ENCODE measurements at regions not wholly inside any gene's neighbourhood (a gene's known extent, or its start where the extent isn't known, plus 50 kb on each side); places are given as distances from the start of the nearest gene placed in this dataset.

GRCh38 chr2:136531731-136532130 is 233.6 kb upstream of the THSD7B start:
- Histone ChIP-seq H3K9me1 (ENCODE audit: control insufficient read depth, insufficient read depth, low read length) (peaks cover 2% of the 10 kb centered on the region), H3K4me1 (replicated peaks in 1 of 2; ENCODE audit: control insufficient read depth in 2 of 2, insufficient read depth in 2 of 2, low read length in 2 of 2) (no peaks in the 10 kb centered on the region), H2AFZ (ENCODE audit: low read depth, low read length) (no peak overlapping the region), H3K9ac (ENCODE audit: insufficient read depth in 1 of 2, low read depth in 2 of 2, low read length in 2 of 2) (no peak overlapping the region; a peak in 1 of 4 replicates), H3K9me3 (replicated peaks; ENCODE audit: control insufficient read depth, insufficient read depth, low read depth, low read length) (no peaks in the 10 kb centered on the region), H3K4me2 (ENCODE audit: insufficient read depth, low read length) (no peak overlapping the region), H3K27ac (ENCODE audit: extremely low read depth, low read depth, low read length) (no peak overlapping the region), H3K4me3 (no peak overlapping the region), H3K36me3 (ENCODE audit: control insufficient read depth, insufficient read depth, low read length) (no peaks in the 10 kb centered on the region), H3K79me2 (ENCODE audit: control insufficient read depth, insufficient read depth, low read length) (no peaks in the 10 kb centered on the region), H3K27me3 (ENCODE audit: control insufficient read depth in 2 of 2, insufficient read depth in 2 of 2, low read length in 2 of 2) (no peaks in the 10 kb centered on the region), H4K20me1 (replicated peaks; ENCODE audit: control insufficient read depth, insufficient read depth, low read length) (no peaks in the 10 kb centered on the region)
- ATAC-seq = no peak
- in situ Hi-C loops (cut with MboI) (no loop called here), intact Hi-C loops (cut with micrococcal nuclease) (no loop called here)
- WGBS (ENCODE audit: insufficient coverage, low coverage, missing lambda C conversion rate) = 0% methylated on average over 2 of the region's 2 CpGs
- no peak for FAIRE-seq
- BruUV-seq (replicated peaks) = no TSS peak
- TF ChIP-seq RFX7 (CRISPR knock-in tag; IDR thresholded peaks at IDR 0.05) (no peak), POU5F1 (IDR thresholded peaks at IDR 0.05; ENCODE audit: borderline replicate concordance, low read depth, low read length, partially characterized antibody) (no peak), IFI16 (CRISPR knock-in tag; IDR thresholded peaks at IDR 0.05) (no peak), ZNF140 (CRISPR knock-in tag; IDR thresholded peaks at IDR 0.05) (no peak)
- no peak for DNase-seq (ENCODE audit: extremely low read depth in 1 of 4, low spot score in 3 of 4)
- CTCF ChIA-PET (ENCODE audit: low intra/inter-chr PET ratio) = no interaction called here
- POLR2A ChIA-PET = no interaction called here

GRCh38 chr2:136530146-136530545 is 235.2 kb upstream of the THSD7B start:
- POLR2A ChIA-PET = interaction anchor here (1.1 kb wide), 1 partner anchor 9 kb away, joined by 4 read pairs; no protein-coding TSS in a partner anchor
- H3K9ac ChIP-seq (ENCODE audit: insufficient read depth in 1 of 2, low read depth in 2 of 2, low read length in 2 of 2) = no peak overlapping the region
- TF ChIP-seq REST (IDR thresholded peaks at IDR 0.05; ENCODE audit: borderline replicate concordance) (peak; percentile 80), REST (CRISPR knock-in tag; IDR thresholded peaks at IDR 0.05; ENCODE audit: low read depth) (peak; percentile 75; the same call in 1 of the 2 replicates), ZNF354B (CRISPR knock-in tag; IDR thresholded peaks at IDR 0.05) (no peak), EHMT2 (IDR thresholded peaks at IDR 0.05) (peak; percentile 85)
- peaks cover 2% of the 10 kb centered on the region for H3K9me1 ChIP-seq (ENCODE audit: control insufficient read depth, insufficient read depth, low read length)
- H3K27ac ChIP-seq (ENCODE audit: extremely low read depth, low read depth, low read length) = no peak overlapping the region
- H2AFZ ChIP-seq (ENCODE audit: low read depth, low read length) = no peak overlapping the region
- H3K27me3 ChIP-seq (ENCODE audit: control insufficient read depth in 2 of 2, insufficient read depth in 2 of 2, low read length in 2 of 2) = no peaks in the 10 kb centered on the region
- no peak for DNase-seq (ENCODE audit: extremely low read depth in 1 of 4, low spot score in 3 of 4)
- CTCF ChIA-PET (ENCODE audit: low intra/inter-chr PET ratio) = no interaction called here
- no peak overlapping the region for H3K4me3 ChIP-seq
- no peak for FAIRE-seq
- no peak overlapping the region for H3K4me2 ChIP-seq (ENCODE audit: insufficient read depth, low read length)
- H3K79me2 ChIP-seq (ENCODE audit: control insufficient read depth, insufficient read depth, low read length) = no peaks in the 10 kb centered on the region
- no peaks in the 10 kb centered on the region for H4K20me1 ChIP-seq (replicated peaks; ENCODE audit: control insufficient read depth, insufficient read depth, low read length)
- in situ Hi-C loops (cut with MboI) (no loop called here), intact Hi-C loops (cut with micrococcal nuclease) (no loop called here)
- no peaks in the 10 kb centered on the region for H3K36me3 ChIP-seq (ENCODE audit: control insufficient read depth, insufficient read depth, low read length)
- H3K9me3 ChIP-seq (replicated peaks; ENCODE audit: control insufficient read depth, insufficient read depth, low read depth, low read length) = no peaks in the 10 kb centered on the region
- H3K4me1 ChIP-seq (replicated peaks in 1 of 2; ENCODE audit: control insufficient read depth in 2 of 2, insufficient read depth in 2 of 2, low read length in 2 of 2) = no peaks in the 10 kb centered on the region
- no TSS peak for BruUV-seq (replicated peaks)
- no peak for ATAC-seq
